ENCODE measurements at regions not wholly inside any gene's neighbourhood (a gene's known extent, or its start where the extent isn't known, plus 50 kb on each side); places are given as distances from the start of the nearest gene placed in this dataset.
"Not testable (repeated sequence)": the region's sequence is repeated elsewhere in the genome, so short reads cannot be mapped to it uniquely, and the experiment has no call there.

DNA sequence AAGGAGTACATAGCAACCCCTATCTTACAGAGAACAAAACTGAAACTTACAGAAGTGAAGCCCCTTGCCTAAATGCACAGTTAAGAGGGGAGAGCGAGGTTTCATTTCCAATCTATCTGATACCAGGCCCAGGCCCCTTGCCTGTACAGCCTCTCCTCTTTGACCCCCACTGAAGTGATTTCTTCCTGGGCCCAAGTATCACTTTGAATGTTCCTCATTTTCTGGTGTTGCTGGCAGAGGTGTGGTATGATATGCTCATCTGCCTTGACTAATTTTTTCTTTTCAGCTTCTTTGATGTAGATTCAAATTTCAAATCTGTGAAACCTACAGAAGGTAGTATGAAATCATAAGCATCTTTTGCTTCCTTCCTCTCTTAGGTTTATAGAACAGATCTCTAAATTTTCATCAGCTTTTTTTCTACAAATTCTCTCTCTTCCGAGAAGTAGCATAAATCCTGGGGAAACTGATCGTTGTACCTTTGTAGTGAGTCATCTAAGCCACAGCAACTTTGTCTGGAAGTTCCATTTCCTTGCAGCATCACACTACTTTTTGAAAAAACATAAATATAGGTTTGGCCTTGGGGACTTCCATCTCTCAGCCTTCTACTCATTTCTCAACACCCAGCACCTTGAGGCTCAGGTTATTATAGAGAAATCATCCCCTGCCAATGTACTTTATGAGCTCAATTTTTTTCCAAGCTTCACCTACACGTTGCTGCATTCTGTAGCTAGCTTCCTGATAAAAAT is 402.4 kb upstream of the PTGER4 start:
- DNase-seq (ENCODE audit: low read depth), result no peak

DNA sequence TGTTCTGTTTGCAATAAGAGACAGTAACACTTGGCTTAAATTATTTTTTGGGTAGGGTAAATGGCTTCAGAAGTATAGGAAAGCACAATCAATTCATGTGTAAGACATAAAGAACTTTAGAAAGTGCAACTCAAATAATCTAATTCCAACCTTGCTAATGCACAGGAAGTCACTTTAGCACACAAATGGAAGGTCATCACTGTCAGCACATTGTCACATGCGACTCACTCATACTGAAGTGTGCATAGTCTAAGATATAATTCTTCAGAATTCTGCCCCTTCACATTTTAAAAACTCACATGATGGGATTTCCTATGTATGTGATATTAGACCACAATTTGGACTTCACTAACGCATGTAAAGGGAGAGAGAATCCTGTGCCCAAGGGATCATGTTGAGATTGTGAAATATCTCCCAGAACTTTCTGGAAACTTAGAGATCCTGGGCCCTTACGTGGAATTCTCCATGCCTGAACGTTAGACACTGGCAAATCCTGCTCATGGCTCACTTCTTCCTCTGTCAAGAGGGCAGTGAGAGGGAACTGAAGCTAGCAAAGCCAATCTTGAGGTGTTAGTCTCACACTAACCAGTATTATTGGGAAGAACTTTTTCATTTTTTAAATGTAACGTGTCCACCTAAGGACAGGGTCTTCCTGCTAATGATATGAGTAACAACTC is 403.2 kb upstream of the PTGER4 start:
- DNase-seq (ENCODE audit: low read depth), result no peak

DNA sequence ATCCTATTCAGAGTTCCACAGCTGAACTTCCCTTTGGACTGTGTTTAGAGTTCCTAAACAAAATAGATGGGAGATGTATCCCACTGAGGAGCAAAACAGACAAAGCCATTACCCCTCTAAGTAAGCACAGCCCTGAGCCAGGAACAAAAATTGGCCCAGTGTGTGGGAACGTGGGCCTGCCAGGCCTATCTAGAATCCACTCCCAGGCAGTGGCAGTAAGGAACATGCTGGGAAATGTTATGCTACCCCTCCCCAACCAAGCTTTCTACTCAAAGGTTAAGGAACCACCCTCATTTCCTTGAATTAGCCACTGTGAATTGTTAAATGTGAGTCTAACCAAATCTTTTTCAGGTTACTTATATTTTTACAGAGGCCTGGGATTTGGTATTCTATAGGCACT is 405.1 kb upstream of the PTGER4 start:
- no peak for DNase-seq (ENCODE audit: low read depth)

DNA sequence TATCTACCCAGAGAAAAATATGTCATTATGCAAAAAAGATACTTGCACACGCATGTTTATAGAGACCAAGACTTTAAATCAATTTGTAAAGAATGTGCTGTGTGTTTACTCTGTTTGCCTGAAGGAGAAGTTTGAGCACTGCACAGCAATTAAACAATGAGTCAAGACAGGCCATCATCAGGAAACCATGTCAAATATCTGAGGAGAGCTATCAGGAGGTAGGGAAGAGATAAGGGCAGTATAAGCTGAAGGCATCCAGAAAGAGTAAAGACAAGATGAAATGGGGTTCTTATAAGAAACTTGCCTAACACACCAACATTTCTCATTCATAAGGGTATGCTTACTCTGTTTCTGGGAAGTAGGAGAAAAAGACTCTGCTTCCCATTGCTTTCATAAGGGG is 405.8 kb upstream of the PTGER4 start:
- DNase-seq (ENCODE audit: low read depth), result no peak

DNA sequence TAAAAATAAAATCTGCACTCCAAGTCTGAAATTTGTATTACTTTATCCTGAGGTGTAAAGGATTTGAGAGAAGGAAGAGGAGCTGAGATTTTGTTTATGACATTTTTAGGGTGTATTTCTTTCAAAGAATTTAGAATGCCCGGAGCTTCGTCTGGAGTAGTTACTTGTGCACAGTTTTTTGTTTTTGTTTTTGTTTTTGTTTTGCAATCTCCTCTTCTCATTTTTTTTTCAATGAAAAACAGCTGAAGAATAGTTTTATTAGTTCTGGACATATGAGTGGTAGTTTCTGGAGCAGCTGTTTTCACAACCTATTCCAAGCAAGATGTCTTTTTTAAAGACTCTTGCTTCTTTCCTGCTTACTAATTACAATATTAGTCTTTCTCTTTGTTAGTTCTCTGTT is 408.2 kb upstream of the PTGER4 start:
- DNase-seq (ENCODE audit: low read depth), result no peak

DNA sequence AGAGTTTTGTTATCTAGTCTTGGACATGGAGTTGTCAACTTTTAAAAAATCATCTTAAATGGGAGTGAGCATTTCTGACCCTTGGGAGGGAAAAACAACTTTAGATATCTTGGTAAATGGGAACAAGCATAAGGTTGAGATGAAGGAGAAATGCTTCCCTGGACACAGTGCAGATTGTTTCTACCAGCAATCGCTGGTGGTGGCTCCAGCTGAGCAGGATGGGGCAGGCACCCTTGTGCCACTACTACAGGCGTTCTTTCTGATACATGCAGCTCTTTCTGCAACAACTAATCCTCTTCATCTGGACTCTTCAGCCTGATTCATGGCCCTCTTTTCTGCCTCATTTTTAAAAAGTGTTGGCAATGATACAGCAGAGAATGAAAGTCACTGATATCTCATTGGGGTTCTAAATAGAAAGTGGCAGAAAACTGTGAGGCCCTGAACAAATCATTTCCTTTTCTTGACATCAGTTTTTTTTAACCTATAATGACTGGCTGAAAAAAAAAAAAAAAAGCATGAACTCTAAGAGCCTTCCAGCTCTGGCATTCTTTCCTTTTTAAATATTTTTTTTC is 409.4 kb upstream of the PTGER4 start:
- no peak for DNase-seq (ENCODE audit: low read depth)

GRCh38 chr5:40268088-40268487 is 411.6 kb upstream of the PTGER4 start:
- DNase-seq (ENCODE audit: low read depth), result no peak

GRCh38 chr5:40266952-40267351 is 412.8 kb upstream of the PTGER4 start:
- DNase-seq (ENCODE audit: low read depth), result no peak

GRCh38 chr5:40261984-40262383 is 417.7 kb upstream of the PTGER4 start:
- no peak for DNase-seq (ENCODE audit: low read depth)

- DNase-seq (ENCODE audit: low read depth), result no peak
Measured at GRCh38 chr5:40260361-40260760, 419.4 kb upstream of the PTGER4 start.

DNA sequence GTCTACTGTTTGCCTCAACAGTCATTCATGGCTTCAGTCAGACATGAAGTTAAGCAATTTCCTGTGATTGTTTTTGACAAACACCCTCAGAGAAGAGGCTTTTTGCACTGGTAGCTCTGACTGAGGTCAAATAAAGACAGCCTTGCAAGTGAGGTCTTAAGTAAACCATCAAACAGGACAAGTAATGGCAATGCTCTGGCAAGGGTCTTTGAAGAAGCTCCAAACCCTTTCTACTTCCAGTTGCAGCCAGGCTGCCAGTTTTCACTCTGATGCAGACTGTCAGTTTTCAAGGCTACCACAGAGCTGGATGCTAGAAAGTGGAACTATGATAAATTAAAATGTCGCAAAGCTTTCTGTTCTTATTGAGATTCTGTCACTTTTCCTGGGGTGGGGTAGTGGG is 421.5 kb upstream of the PTGER4 start:
- no peak for DNase-seq (ENCODE audit: low read depth)

- DNase-seq (ENCODE audit: low read depth), result peak; percentile 33
Measured at GRCh38 chr5:40240671-40241070, 439.0 kb upstream of the PTGER4 start.

DNA sequence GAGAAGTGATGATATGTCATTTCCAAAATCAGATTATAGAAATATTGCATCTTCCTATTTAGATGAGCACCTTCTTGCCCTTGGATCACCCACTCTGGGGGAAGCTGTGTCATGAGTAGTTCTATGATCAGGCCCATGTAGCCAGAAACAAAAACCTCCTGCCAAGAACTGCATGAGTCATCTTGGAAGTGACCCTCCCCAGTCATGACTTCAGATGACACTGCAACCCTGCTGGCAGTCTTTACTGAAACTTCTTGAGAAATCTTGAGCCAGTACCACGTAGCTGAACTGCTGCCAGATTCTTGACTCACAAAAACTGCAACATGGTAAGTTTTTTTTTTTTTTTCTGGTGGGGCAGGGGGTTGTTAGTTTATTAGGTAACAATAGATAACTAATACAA is 439.6 kb upstream of the PTGER4 start:
- peak; percentile 69 for DNase-seq (ENCODE audit: low read depth)

DNA sequence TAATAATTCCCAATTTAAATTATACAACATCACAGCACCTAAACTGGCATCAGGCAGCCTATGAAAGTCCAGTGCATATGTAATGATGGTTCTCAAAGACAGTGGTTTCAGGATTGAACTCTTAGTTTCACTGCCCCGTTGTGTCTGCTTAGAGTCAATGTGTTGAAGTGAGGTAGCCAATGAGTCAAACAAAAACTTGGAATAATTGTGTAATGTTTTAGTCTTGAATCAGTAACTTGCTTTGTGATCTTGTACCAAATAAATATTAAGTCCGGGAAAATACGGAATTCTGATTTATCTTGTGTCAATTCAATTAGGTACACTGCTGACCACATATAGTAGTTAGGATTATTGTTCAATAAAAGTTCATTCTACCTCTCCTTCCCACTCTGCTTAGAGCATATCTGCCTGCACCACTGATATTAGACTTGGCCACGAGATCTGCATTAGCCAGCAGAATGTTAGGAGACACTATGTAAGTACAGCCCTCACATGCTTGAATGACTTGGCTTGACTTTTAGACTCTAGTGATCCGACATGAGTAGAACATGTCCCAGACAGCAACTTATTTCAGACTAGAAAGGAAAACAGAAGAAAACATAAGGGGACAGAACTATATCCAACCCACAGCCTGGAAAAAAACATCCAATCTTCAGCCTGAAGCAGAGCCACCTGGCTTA is 441.5 kb upstream of the PTGER4 start:
- DNase-seq (ENCODE audit: low read depth), result no peak

DNA sequence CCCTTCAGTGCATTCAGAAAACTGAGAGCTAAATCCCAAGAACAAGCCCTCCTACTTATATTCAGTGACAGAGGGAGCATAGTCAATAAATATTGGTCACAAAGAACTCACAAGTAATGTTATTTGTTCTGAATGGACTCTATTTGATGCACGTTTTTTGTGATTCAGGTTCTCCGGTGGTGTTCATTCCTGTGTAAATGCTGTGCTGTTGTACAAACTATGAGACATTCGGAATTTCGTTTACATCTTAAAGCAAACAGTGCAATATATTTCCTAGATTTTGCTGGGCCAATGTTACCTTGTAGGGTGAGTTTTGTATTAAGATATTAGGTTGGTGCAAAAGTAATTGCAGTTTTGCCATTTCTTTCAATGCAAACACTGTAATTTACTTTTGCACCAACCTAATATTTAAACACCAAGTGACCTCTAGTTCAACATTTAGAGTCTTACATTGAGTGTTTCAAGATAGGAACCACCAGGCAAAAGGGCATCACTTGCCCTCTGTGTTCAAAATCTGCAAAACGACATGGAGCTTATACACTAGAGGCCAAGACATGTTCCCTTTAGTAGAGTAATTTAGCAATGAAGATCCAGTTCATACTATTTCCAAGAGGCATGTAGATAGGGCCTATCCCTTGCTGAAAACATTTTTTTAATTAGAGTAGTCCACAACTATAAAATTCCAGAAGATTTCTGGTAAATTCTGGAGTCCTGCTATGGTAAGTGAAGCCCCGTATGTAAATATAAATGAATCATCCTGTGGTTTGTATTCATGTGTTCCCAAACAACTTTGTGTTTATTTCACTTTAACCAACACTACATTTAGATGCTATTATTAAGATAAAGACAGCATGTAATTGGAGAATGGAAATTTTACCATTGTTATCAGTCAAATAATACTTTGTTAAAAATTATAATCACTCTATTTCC is 444.0 kb upstream of the PTGER4 start:
- no peak for DNase-seq (ENCODE audit: low read depth)

- DNase-seq (ENCODE audit: low read depth), result no peak
Measured at GRCh38 chr5:40233268-40233667, 446.4 kb upstream of the PTGER4 start.

GRCh38 chr5:40227931-40228330 is 451.8 kb upstream of the PTGER4 start:
- no peak for DNase-seq (ENCODE audit: low read depth)

- DNase-seq (ENCODE audit: low read depth), result no peak
Measured at GRCh38 chr5:40227366-40227765, 452.3 kb upstream of the PTGER4 start.

- no peak for DNase-seq (ENCODE audit: low read depth)
Measured at GRCh38 chr5:40226906-40227305, 452.8 kb upstream of the PTGER4 start.

DNA sequence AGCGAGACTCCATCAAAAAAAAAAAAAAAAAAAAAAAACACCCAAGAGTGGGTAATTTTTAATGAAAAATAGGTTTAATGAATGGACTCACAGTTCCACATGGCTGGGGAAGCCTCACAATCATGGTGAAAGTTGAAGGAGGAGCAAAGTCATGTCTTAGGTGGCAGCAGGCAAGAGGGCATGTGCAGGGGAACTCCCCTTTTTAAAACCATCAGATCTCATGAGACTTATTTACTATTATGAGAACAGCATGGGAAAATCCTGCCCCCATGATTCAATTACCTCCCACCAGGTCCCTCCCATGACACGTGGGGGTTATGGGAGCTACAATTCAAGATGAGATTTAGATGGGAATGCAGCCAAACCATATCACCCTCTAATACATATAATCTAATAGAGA is 454.6 kb upstream of the PTGER4 start:
- DNase-seq (ENCODE audit: low read depth), result not testable (repeated sequence)

- no peak for DNase-seq (ENCODE audit: low read depth)
Measured at GRCh38 chr5:40224421-40224820, 455.3 kb upstream of the PTGER4 start.

GRCh38 chr5:40223884-40224402 is 455.8 kb upstream of the PTGER4 start:
- DNase-seq (ENCODE audit: low read depth), result peak; percentile 40
